A673 (cell line): ENCODE measurements at regions not wholly inside any gene's neighbourhood (a gene's known extent, or its start where the extent isn't known, plus 50 kb on each side); places are given as distances from the start of the nearest gene placed in this dataset.

Experiments used
- BruUV-seq: library from RNA; stranded (reverse); fragments of 400-500 nt; replicated peaks from 2 replicates; lab custom pipeline; 2021; lab: Mats Ljungman, UMichigan
- CTCF ChIA-PET: fragments of 300-600 bp; sonication (Branson Sonifier 250); formaldehyde crosslinking; loops from one replicate; lab custom pipeline; 2022; ENCODE audit warnings: antibody characterized with exemption; lab: Charles Lee
- POLR2A ChIA-PET: fragments of 300-600 bp; sonication (Branson Sonifier 250); formaldehyde crosslinking; loops from one replicate; lab custom pipeline; 2022; ENCODE audit warnings: antibody characterized with exemption; ENCODE audit not compliant: low non-redundant PET; lab: Charles Lee
- DNase-seq: peaks from one replicate; pipeline ENCODE4 v3.0.0-alpha.2; 2015; ENCODE audit warnings: low spot score
- H3K27ac ChIP-seq: fragments of 200-600 bp; sonication (generic); 2 replicates; pipeline ENCODE4 v1.5.1; 2016; ENCODE audit warnings: mixed run types, low read depth, mild to moderate bottlenecking, mixed read lengths, antibody characterized with exemption, low read length; ENCODE audit not compliant: poor library complexity, severe bottlenecking
- H3K27me3 ChIP-seq: fragments of 200-600 bp; sonication (generic); replicated peaks from 2 replicates; pipeline ENCODE4 v1.6.1; 2017; ENCODE audit warnings: mixed run types, low read depth, mild to moderate bottlenecking, mixed read lengths, antibody characterized with exemption, low read length; ENCODE audit not compliant: insufficient read depth, poor library complexity
- H3K36me3 ChIP-seq: fragments of 200-600 bp; sonication (generic); 2 replicates; pipeline ENCODE4 v1.6.1; 2016; ENCODE audit warnings: mixed run types, mild to moderate bottlenecking, mixed read lengths, antibody characterized with exemption, low read length; ENCODE audit not compliant: insufficient read depth, poor library complexity, severe bottlenecking
- H3K4me1 ChIP-seq: fragments of 200-600 bp; sonication (generic); 2 replicates; pipeline ENCODE4 v1.6.1; 2017; ENCODE audit warnings: mixed run types, mild to moderate bottlenecking, mixed read lengths, antibody characterized with exemption, low read length; ENCODE audit not compliant: insufficient read depth, poor library complexity, severe bottlenecking
- H3K4me3 ChIP-seq: fragments of 200-600 bp; sonication (generic); 2 replicates; pipeline ENCODE4 v1.5.1; 2016; ENCODE audit warnings: low read depth, mixed run types, mild to moderate bottlenecking, mixed read lengths, low read length; ENCODE audit not compliant: poor library complexity, severe bottlenecking
- H3K9me3 ChIP-seq: fragments of 200-600 bp; sonication (generic); 2 replicates; pipeline ENCODE4 v1.6.1; 2016; ENCODE audit warnings: mixed run types, low read depth, mild to moderate bottlenecking, mixed read lengths, antibody characterized with exemption, low read length; ENCODE audit not compliant: poor library complexity, severe bottlenecking
- CTCF ChIP-seq: fragments of 300-800, 200-600 bp; sonication (generic); conservative IDR thresholded peaks from 2 replicates; pipeline ENCODE4 v1.5.1; 2017; ENCODE audit warnings: low read depth, mild to moderate bottlenecking, antibody characterized with exemption, low read length, moderate library complexity, mixed read lengths
- EZH2 ChIP-seq: fragments of 200-600 bp; sonication (generic); IDR thresholded peaks from 2 replicates; pipeline ENCODE4 v1.6.1; 2017; ENCODE audit warnings: borderline replicate concordance, low read depth, mild to moderate bottlenecking, mixed read lengths, antibody characterized with exemption, low read length; ENCODE audit not compliant: poor library complexity, severe bottlenecking
- intact Hi-C: fragments of 100-400 bp; cut with micrococcal nuclease; formaldehyde crosslinking; loops from one replicate; pipeline ENCODE4 v1.10.0; 2022; ENCODE audit not compliant: unreplicated experiment

- ChIA-PET POLR2A (no interaction called here), CTCF (no interaction called here)
- no TSS peak for BruUV-seq
These were observed 1019.5 kb downstream of the NR2F1-AS1 start for GRCh38 chr5:92561411-92561959.

GRCh38 chr5:92560698-92561401 is 1020.2 kb downstream of the NR2F1-AS1 start:
- no TSS peak for BruUV-seq
- POLR2A ChIA-PET, result interaction anchor here (0.7 kb wide), 1 partner anchor 89 kb away, joined by 11 read pairs; no protein-coding TSS in a partner anchor
- Histone ChIP-seq H3K4me3 (no peak overlapping the region), H3K27ac (no peak overlapping the region), H3K27me3 (no peaks in the 10 kb centered on the region), H3K9me3 (no peaks in the 10 kb centered on the region), H3K36me3 (no peaks in the 10 kb centered on the region), H3K4me1 (peaks cover 10% of the 10 kb centered on the region)
- TF ChIP-seq CTCF, result no peak
- no peak for TF ChIP-seq EZH2
- DNase-seq, result peak; percentile 41
- intact Hi-C loops, result no loop called here
- CTCF ChIA-PET, result no interaction called here

More at GRCh38 chr5:92561411-92561959, 1019.5 kb downstream of the NR2F1-AS1 start:
- H3K27me3 ChIP-seq, result no peaks in the 10 kb centered on the region
- no peak for DNase-seq
- peaks cover 10% of the 10 kb centered on the region for H3K4me1 ChIP-seq
- H3K9me3 ChIP-seq, result no peaks in the 10 kb centered on the region
- no peaks in the 10 kb centered on the region for H3K36me3 ChIP-seq
- TF ChIP-seq CTCF (no peak), EZH2 (no peak)
- no peak overlapping the region for H3K4me3 ChIP-seq
- no peak overlapping the region for H3K27ac ChIP-seq
- intact Hi-C loops, result no loop called here

DNA sequence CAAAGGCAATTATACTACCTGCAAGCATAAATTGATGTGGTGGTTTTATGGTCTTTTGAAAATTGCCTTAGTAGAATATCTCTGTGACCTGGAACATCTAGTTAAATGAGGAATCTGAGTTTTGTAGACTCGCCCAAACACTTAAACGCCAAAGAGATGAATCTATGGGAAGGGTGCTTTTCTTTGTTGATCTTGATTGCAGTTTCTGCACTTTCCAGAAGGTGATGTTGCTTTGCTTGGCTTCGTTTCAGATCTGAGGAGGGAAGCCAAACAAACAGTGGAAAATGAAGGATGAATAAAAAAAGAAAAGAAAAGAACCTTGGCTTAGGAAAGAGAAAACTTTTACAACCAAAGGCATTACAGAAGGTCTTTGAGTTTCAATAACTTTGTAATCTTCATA is 1021.2 kb downstream of the NR2F1-AS1 start:
- Histone ChIP-seq H3K36me3 (no peaks in the 10 kb centered on the region), H3K4me1 (peaks cover 12% of the 10 kb centered on the region), H3K27ac (no peak overlapping the region), H3K27me3 (no peaks in the 10 kb centered on the region), H3K9me3 (no peaks in the 10 kb centered on the region), H3K4me3 (no peak overlapping the region)
- BruUV-seq, result no TSS peak
- POLR2A ChIA-PET, result no interaction called here
- TF ChIP-seq CTCF (no peak; the same call in 1 of the 2 replicates), EZH2 (no peak)
- intact Hi-C loops, result loop anchor here (5.0 kb wide), 1 partner anchor 1233 kb away; no protein-coding TSS in a partner anchor
- CTCF ChIA-PET, result no interaction called here
- DNase-seq, result no peak
